D721Med (cell line): ENCODE measurements at regions not wholly inside any gene's neighbourhood (a gene's known extent, or its start where the extent isn't known, plus 50 kb on each side); places are given as distances from the start of the nearest gene placed in this dataset.
"Not testable (repeated sequence)": the region's sequence is repeated elsewhere in the genome, so short reads cannot be mapped to it uniquely, and the experiment has no call there.

Experiments used
- DNase-seq: peaks from one replicate; pipeline ENCODE4 v3.0.0; 2011; ENCODE audit warnings: low spot score; ENCODE audit not compliant: insufficient read length
- FAIRE-seq: peaks from 2 replicates; lab custom pipeline; 2011; peaks lifted over from hg19 to GRCh38; lab: Jason Lieb, UNC
- CTCF ChIP-seq: IDR thresholded peaks from 2 replicates; pipeline ENCODE4 v1.5.1; 2012; ENCODE audit warnings: mild to moderate bottlenecking, control low read depth; ENCODE audit not compliant: insufficient read depth; ENCODE audit errors: missing control alignments

- DNase-seq (no peak), FAIRE-seq (no peak)
- no peak for TF ChIP-seq CTCF
These were observed 52.3 kb upstream of the COL5A2 start for GRCh38 chr2:189231719-189232323.

GRCh38 chr2:189232759-189233406 is 53.3 kb upstream of the COL5A2 start:
- FAIRE-seq: no peak
- DNase-seq: no peak
- TF ChIP-seq CTCF: no peak

GRCh38 chr2:189233527-189233926 is 54.0 kb upstream of the COL5A2 start:
- no peak for TF ChIP-seq CTCF
- FAIRE-seq: no peak
- DNase-seq: no peak

- no peak for FAIRE-seq
- DNase-seq: no peak
- TF ChIP-seq CTCF: no peak
These were observed 55.4 kb upstream of the COL5A2 start for GRCh38 chr2:189234991-189235390.

- FAIRE-seq (no peak), DNase-seq (no peak)
- TF ChIP-seq CTCF: no peak
These were observed 56.5 kb upstream of the COL5A2 start for GRCh38 chr2:189236066-189236465.

GRCh38 chr2:189238903-189239302 is 59.3 kb upstream of the COL5A2 start:
- DNase-seq (no peak), FAIRE-seq (no peak)
- TF ChIP-seq CTCF: no peak

GRCh38 chr2:189243843-189244242 is 64.3 kb upstream of the COL5A2 start:
- DNase-seq, FAIRE-seq: not testable (repeated sequence)
